Activated CD8-positive, alpha-beta memory T cell treated with anti-CD3 and anti-CD28 coated beads for 4 hours (primary cell): ENCODE measurements at regions not wholly inside any gene's neighbourhood (a gene's known extent, or its start where the extent isn't known, plus 50 kb on each side); places are given as distances from the start of the nearest gene placed in this dataset.
"Not testable (repeated sequence)": the region's sequence is repeated elsewhere in the genome, so short reads cannot be mapped to it uniquely, and the experiment has no call there.

ENCODE experiments used
- DNase-seq, 2 donors: peaks; one replicate each; pipeline ENCODE4 v3.0.0-alpha.2; 2020; ENCODE audit warnings: low read depth in 2 of 2

- no peak for DNase-seq
Measured at GRCh38 chr2:234374150-234374508, 122.8 kb downstream of the ARL4C start.

- no peak for DNase-seq
Measured at GRCh38 chr2:234373481-234374149, 123.3 kb downstream of the ARL4C start.

GRCh38 chr2:234373060-234373459, 123.8 kb downstream of the ARL4C start:
- DNase-seq, result no peak

- no peak for DNase-seq
Measured at GRCh38 chr2:234372506-234372905, 124.4 kb downstream of the ARL4C start.

- peak; percentile 14 to 22 for DNase-seq
Measured at GRCh38 chr2:234368861-234369261, 128.0 kb downstream of the ARL4C start.

GRCh38 chr2:234366891-234367290, 130.0 kb downstream of the ARL4C start:
- no peak for DNase-seq

- DNase-seq, result no peak
Measured at GRCh38 chr2:234364661-234365060, 132.2 kb downstream of the ARL4C start.

- no peak for DNase-seq
Measured at GRCh38 chr2:234363647-234364294, 133.1 kb downstream of the ARL4C start.

GRCh38 chr2:234363011-234363487, 133.8 kb downstream of the ARL4C start:
- no peak for DNase-seq

- DNase-seq, result not testable (repeated sequence)
Measured at GRCh38 chr2:234360313-234360975, 136.4 kb downstream of the ARL4C start.

- DNase-seq, result no peak
Measured at GRCh38 chr2:234357666-234358065, 139.2 kb downstream of the ARL4C start.

GRCh38 chr2:234355808-234356365, 141.0 kb downstream of the ARL4C start:
- DNase-seq, result no peak

GRCh38 chr2:234355021-234355720, 141.7 kb downstream of the ARL4C start:
- no peak for DNase-seq

- DNase-seq, result no peak
Measured at GRCh38 chr2:234352270-234352669, 144.6 kb downstream of the ARL4C start.

GRCh38 chr2:234351866-234352265, 145.0 kb downstream of the ARL4C start:
- DNase-seq, result not testable (repeated sequence)

- no peak for DNase-seq
Measured at GRCh38 chr2:234348081-234348480, 148.8 kb downstream of the ARL4C start.

- DNase-seq, result no peak
Measured at GRCh38 chr2:234345921-234346320, 151.0 kb downstream of the ARL4C start.

- DNase-seq, result no peak
Measured at GRCh38 chr2:234344012-234344411, 152.9 kb downstream of the ARL4C start.

GRCh38 chr2:234343372-234343771, 153.5 kb downstream of the ARL4C start:
- no peak for DNase-seq

GRCh38 chr2:234341306-234341985, 155.4 kb downstream of the ARL4C start:
- DNase-seq, result no peak

GRCh38 chr2:234339501-234339900, 157.4 kb downstream of the ARL4C start:
- no peak for DNase-seq
